Loucy (cell line): ENCODE measurements at regions not wholly inside any gene's neighbourhood (a gene's known extent, or its start where the extent isn't known, plus 50 kb on each side); places are given as distances from the start of the nearest gene placed in this dataset.

Experiments used
- EZH2phosphoT487 ChIP-seq: fragments of 200-600 bp; IDR thresholded peaks from 2 replicates; pipeline ENCODE4 v1.6.1; 2018; ENCODE audit warnings: antibody characterized with exemption, mild to moderate bottlenecking, moderate library complexity, borderline replicate concordance
- TF ChIP-seq, protein P1 (sequence below): fragments of 200-600 bp; sonication (generic); conservative IDR thresholded peaks from 2 replicates; pipeline ENCODE4 v1.5.1; 2014; ENCODE audit warnings: mild to moderate bottlenecking, antibody characterized with exemption, low read length

DNA sequence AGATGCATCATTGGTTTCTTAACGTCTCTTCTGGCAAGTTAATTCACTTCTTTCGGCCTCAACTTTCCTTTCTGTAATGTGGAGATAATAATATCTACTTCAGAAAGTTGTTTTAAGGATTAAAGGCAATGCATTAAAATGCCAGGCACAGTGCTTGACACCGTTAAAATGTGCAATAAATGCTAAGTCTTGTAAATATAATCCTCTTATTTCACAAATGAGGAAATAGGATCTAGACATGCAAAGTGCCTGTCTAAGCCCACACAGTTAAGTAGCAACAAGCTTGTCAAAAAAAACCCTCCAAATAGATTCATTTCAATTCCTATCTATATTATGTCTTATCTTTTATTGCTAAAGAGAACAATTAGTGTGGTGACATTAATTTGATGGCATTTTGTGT, 86.4 kb upstream of the TSC22D1 start:
- TF ChIP-seq, protein P1, sequence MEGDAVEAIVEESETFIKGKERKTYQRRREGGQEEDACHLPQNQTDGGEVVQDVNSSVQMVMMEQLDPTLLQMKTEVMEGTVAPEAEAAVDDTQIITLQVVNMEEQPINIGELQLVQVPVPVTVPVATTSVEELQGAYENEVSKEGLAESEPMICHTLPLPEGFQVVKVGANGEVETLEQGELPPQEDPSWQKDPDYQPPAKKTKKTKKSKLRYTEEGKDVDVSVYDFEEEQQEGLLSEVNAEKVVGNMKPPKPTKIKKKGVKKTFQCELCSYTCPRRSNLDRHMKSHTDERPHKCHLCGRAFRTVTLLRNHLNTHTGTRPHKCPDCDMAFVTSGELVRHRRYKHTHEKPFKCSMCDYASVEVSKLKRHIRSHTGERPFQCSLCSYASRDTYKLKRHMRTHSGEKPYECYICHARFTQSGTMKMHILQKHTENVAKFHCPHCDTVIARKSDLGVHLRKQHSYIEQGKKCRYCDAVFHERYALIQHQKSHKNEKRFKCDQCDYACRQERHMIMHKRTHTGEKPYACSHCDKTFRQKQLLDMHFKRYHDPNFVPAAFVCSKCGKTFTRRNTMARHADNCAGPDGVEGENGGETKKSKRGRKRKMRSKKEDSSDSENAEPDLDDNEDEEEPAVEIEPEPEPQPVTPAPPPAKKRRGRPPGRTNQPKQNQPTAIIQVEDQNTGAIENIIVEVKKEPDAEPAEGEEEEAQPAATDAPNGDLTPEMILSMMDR, result no peak
- no peak for TF ChIP-seq EZH2phosphoT487
